ENCODE measurements at regions not wholly inside any gene's neighbourhood (a gene's known extent, or its start where the extent isn't known, plus 50 kb on each side); places are given as distances from the start of the nearest gene placed in this dataset.

- H3K27me3 Mint-ChIP-seq = no peaks in the 10 kb centered on the region
- TF ChIP-seq CTCF (IDR thresholded peaks at IDR 0.05) = no peak
- H3K9me3 Mint-ChIP-seq = no peaks in the 10 kb centered on the region
- no peak for DNase-seq
- H3K36me3 Mint-ChIP-seq (ENCODE audit: low read depth) = no peaks in the 10 kb centered on the region
- H3K4me3 Mint-ChIP-seq = no peak overlapping the region
- POLR2A ChIA-PET = no interaction called here
- intact Hi-C loops (cut with micrococcal nuclease) = no loop called here
- ATAC-seq = no peak
- no peak overlapping the region for H3K27ac Mint-ChIP-seq
- CTCF ChIA-PET = no interaction called here
- H3K4me1 Mint-ChIP-seq (ENCODE audit: low read depth) = no peaks in the 10 kb centered on the region
Measured at GRCh38 chr7:115252461-115252860, 330.6 kb downstream of the MDFIC start.

GRCh38 chr7:115249080-115249479 is 327.2 kb downstream of the MDFIC start:
- DNase-seq = no peak
- ATAC-seq = no peak
- TF ChIP-seq CTCF (IDR thresholded peaks at IDR 0.05) = no peak
- H3K27ac Mint-ChIP-seq = no peak overlapping the region
- intact Hi-C loops (cut with micrococcal nuclease) = no loop called here
- no peaks in the 10 kb centered on the region for H3K4me1 Mint-ChIP-seq (ENCODE audit: low read depth)
- H3K36me3 Mint-ChIP-seq (ENCODE audit: low read depth) = no peaks in the 10 kb centered on the region
- no peaks in the 10 kb centered on the region for H3K27me3 Mint-ChIP-seq
- ChIA-PET POLR2A (no interaction called here), CTCF (no interaction called here)
- no peak overlapping the region for H3K4me3 Mint-ChIP-seq
- no peaks in the 10 kb centered on the region for H3K9me3 Mint-ChIP-seq

DNA sequence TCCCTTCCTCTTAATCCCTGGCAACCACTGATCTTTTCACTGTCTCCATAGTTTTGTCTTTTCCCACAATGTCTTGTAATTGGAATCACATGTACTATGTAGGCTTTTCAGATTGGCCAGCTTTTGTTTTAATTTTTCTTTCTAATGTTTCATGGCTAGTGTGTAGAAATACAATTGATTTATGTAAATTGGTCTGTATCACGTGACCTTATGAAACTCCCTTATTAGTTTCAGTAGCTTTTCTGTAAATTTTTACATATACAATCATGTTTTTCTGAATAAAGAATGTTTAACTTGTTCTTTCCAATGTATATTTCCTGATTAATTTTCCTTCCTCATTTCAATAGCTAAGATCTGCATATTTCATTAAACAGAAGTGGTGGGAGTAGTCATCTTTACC is 319.3 kb downstream of the MDFIC start:
- no peaks in the 10 kb centered on the region for H3K4me1 Mint-ChIP-seq (ENCODE audit: low read depth)
- no peaks in the 10 kb centered on the region for H3K9me3 Mint-ChIP-seq
- intact Hi-C loops (cut with micrococcal nuclease) = no loop called here
- DNase-seq = no peak
- CTCF ChIA-PET = no interaction called here
- no peak overlapping the region for H3K27ac Mint-ChIP-seq
- H3K27me3 Mint-ChIP-seq = peaks cover 1% of the 10 kb centered on the region
- no peak for TF ChIP-seq CTCF (IDR thresholded peaks at IDR 0.05)
- no peak overlapping the region for H3K4me3 Mint-ChIP-seq
- H3K36me3 Mint-ChIP-seq (ENCODE audit: low read depth) = no peaks in the 10 kb centered on the region
- ATAC-seq = no peak
- POLR2A ChIA-PET = no interaction called here

- intact Hi-C loops (cut with micrococcal nuclease) = no loop called here
- ATAC-seq (no peak), DNase-seq (no peak)
- no peaks in the 10 kb centered on the region for H3K4me1 Mint-ChIP-seq (ENCODE audit: low read depth)
- H3K36me3 Mint-ChIP-seq (ENCODE audit: low read depth) = no peaks in the 10 kb centered on the region
- ChIA-PET POLR2A (no interaction called here), CTCF (interaction anchor here (1.0 kb wide), 1 partner anchor 9 kb away, joined by 3 read pairs; no protein-coding TSS in a partner anchor)
- H3K4me3 Mint-ChIP-seq = no peak overlapping the region
- peaks cover 1% of the 10 kb centered on the region for H3K27me3 Mint-ChIP-seq
- TF ChIP-seq CTCF (IDR thresholded peaks at IDR 0.05) = no peak
- no peak overlapping the region for H3K27ac Mint-ChIP-seq
- H3K9me3 Mint-ChIP-seq = peaks cover 3% of the 10 kb centered on the region
Measured at GRCh38 chr7:115240242-115240641, 318.3 kb downstream of the MDFIC start.

GRCh38 chr7:115235075-115235474 is 313.2 kb downstream of the MDFIC start:
- ChIA-PET POLR2A (no interaction called here), CTCF (no interaction called here)
- no peaks in the 10 kb centered on the region for H3K27me3 Mint-ChIP-seq
- no peak overlapping the region for H3K4me3 Mint-ChIP-seq
- peaks cover 10% of the 10 kb centered on the region for H3K4me1 Mint-ChIP-seq (ENCODE audit: low read depth)
- no peak overlapping the region for H3K27ac Mint-ChIP-seq
- no peaks in the 10 kb centered on the region for H3K36me3 Mint-ChIP-seq (ENCODE audit: low read depth)
- ATAC-seq (no peak), DNase-seq (no peak)
- intact Hi-C loops (cut with micrococcal nuclease) = no loop called here
- no peak for TF ChIP-seq CTCF (IDR thresholded peaks at IDR 0.05)
- peaks cover 6% of the 10 kb centered on the region for H3K9me3 Mint-ChIP-seq
